Spleen (tissue), 11 donors: ENCODE measurements at regions not wholly inside any gene's neighbourhood (a gene's known extent, or its start where the extent isn't known, plus 50 kb on each side); places are given as distances from the start of the nearest gene placed in this dataset.

Experiments
- DNase-seq: peaks from one replicate; pipeline ENCODE4 v3.0.0-alpha.2; 2020
- H3K27ac ChIP-seq, 8 donors: fragments of 200-600 bp; sonication (generic) in 7 of 8; 1 replicate in 4 of 8; 2 replicates in 4 of 8; pipeline versions ENCODE4 v1.5.0 to v1.8.0; 2016 to 2021; ENCODE audit warnings: inconsistent platforms in 4 of 8, mild to moderate bottlenecking in 4 of 8, moderate library complexity in 1 of 8
- H3K27me3 ChIP-seq, 7 donors: fragments of 200-600 bp; sonication (generic) in 6 of 7; replicated peaks in 1 of 7; 1 replicate in 4 of 7; 2 replicates in 3 of 7; pipeline versions ENCODE4 v1.5.0 to v1.8.0; 2016 to 2021; ENCODE audit warnings: inconsistent platforms in 3 of 7, mild to moderate bottlenecking in 1 of 7
- H3K36me3 ChIP-seq, 6 donors: fragments of 200-600 bp; sonication (generic) in 5 of 6; 1 replicate in 4 of 6; 2 replicates in 2 of 6; pipeline versions ENCODE4 v1.5.0 to v1.8.0; 2016 to 2021; ENCODE audit warnings: inconsistent platforms in 2 of 6
- H3K4me1 ChIP-seq, 6 donors: fragments of 200-600 bp; sonication (generic) in 5 of 6; 1 replicate in 3 of 6; 2 replicates in 3 of 6; pipeline versions ENCODE4 v1.5.0 to v1.8.0; 2016 to 2021; ENCODE audit warnings: inconsistent platforms in 3 of 6
- H3K4me3 ChIP-seq, 8 donors: fragments of 200-600 bp; sonication (generic) in 7 of 8; 1 replicate in 4 of 8; 2 replicates in 4 of 8; pipeline versions ENCODE4 v1.5.0 to v1.8.0; 2016 to 2021; ENCODE audit warnings: inconsistent platforms in 4 of 8, mild to moderate bottlenecking in 4 of 8, moderate library complexity in 2 of 8
- H3K9me3 ChIP-seq, 8 donors: fragments of 200-600 bp; sonication (generic) in 7 of 8; 1 replicate in 4 of 8; 2 replicates in 4 of 8; pipeline versions ENCODE4 v1.5.0 to v1.8.0; 2016 to 2021; ENCODE audit warnings: inconsistent platforms in 4 of 8
- POLR2A ChIP-seq, 3 donors: fragments of 450-650 bp; IDR thresholded peaks; one replicate each; pipeline ENCODE4 v1.5.1; 2017; ENCODE audit warnings: antibody characterized with exemption in 3 of 3, mild to moderate bottlenecking in 1 of 3
- POLR2AphosphoS5 ChIP-seq, 3 donors: sonication (generic); formaldehyde crosslinking; IDR thresholded peaks; one replicate each; pipeline ENCODE4 v1.5.1; 2017; ENCODE audit warnings: antibody characterized with exemption in 3 of 3
- WGBS, 5 donors: extraction: QIAGEN DNeasy Blood & Tissue Kit in 3 of 5; methylation state at CpG; one replicate each; pipeline versions ENCODE4 v1.1.5 to v1.1.7; 2013 to 2018; 5-methylcytosine and 5-hydroxymethylcytosine counted together
- intact Hi-C: fragments of 100-400 bp; cut with DNase I; formaldehyde crosslinking; loops from one replicate; pipeline ENCODE4 v1.15.0; 2023; ENCODE audit warnings: low total_unique reads
- TF ChIP-seq, protein P1 (sequence below), 11 experiments: fragments of 200-600 bp in 7 of 11; fragments of 450-650 bp in 4 of 11; sonication (generic) in 4 of 11; IDR thresholded peaks in 8 of 11; conservative IDR thresholded peaks in 3 of 11; 1 replicate in 7 of 11; 2 replicates in 4 of 11; pipeline versions ENCODE4 v1.4.0 to v1.8.0; 2016 to 2021; ENCODE audit warnings: antibody characterized with exemption in 11 of 11, inconsistent platforms in 4 of 11, mild to moderate bottlenecking in 1 of 11
- donor health status: healthy with polysubstance abuse.
- donor health status: DM: no; HTN: no; CAD: no; lungs with moderate emphysema.
- donor health status: DM: no; HTN: no; CAD: no.
- donor health status: Bipolar disorder and iron deficiency.
- donor health status: healthy.
- donor health status: DM: no; HTN: no; CAD: no.
- donor health status: DM: yes; HTN: yes; CAD: no.

DNA sequence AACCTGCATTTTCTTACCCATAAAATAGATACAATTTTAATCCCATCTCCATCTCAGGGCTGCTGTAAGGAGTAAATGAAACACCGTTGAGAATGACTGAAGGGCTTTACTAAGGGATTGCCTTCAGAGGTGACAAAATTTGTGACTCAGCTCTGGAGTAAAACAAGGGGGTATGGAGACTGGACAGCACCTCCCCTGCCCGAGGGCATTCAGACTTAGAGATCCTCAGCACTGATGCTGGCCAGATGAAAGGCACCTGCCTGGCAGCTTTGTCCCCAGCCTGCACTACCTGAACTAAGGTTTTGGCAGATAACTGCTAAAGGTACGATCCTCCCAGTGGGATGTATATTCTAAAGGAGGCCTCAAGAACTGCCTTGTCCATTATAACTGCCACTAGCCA, 84.7 kb upstream of the CALM2 start:
- 71 to 81% (median 78%) methylated on average over 3 of the region's 3 CpGs for WGBS, 5 donors
- TF ChIP-seq POLR2A (IDR thresholded peaks at IDR 0.05) (no peak), POLR2AphosphoS5 (IDR thresholded peaks at IDR 0.05) (no peak)
- DNase-seq: no peak
- Histone ChIP-seq H3K4me1 (peaks cover 0 to 4% (median 0%) of the 10 kb centered on the region in 6 donors), H3K27ac (no peak overlapping the region), H3K9me3 (no peaks in the 10 kb centered on the region), H3K27me3 (no peaks in the 10 kb centered on the region), H3K36me3 (no peaks in the 10 kb centered on the region), H3K4me3 (no peak overlapping the region)
- intact Hi-C loops: no loop called here

DNA sequence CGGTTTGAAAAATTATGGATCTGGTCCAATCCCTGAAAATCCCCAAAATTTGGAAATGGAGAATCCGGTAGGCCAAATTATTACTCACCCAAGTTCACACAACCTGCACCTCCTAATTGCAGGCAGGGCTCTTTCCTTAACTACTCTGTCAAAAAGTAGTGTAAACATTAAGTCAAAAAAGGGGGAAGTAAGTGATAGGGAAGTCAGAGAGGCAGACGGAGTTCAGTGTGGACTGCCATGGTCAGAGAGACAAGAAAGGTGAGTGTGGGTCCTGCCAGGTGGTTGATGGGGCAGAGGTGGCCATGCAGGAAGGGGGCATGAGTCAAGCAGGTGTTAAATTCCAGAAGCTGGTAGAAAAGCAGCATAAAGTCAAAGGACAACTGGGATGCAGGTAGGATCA, 83.5 kb upstream of the CALM2 start:
- Histone ChIP-seq H3K27ac (no peak overlapping the region), H3K4me1 (peaks cover 0 to 4% (median 0%) of the 10 kb centered on the region in 6 donors), H3K9me3 (no peaks in the 10 kb centered on the region), H3K27me3 (no peaks in the 10 kb centered on the region), H3K4me3 (no peak overlapping the region), H3K36me3 (no peaks in the 10 kb centered on the region)
- intact Hi-C loops: no loop called here
- 59 to 73% (median 71%) methylated on average over 3 of the region's 3 CpGs for WGBS, 5 donors
- no peak for DNase-seq
- TF ChIP-seq POLR2AphosphoS5 (IDR thresholded peaks at IDR 0.05) (no peak), POLR2A (IDR thresholded peaks at IDR 0.05) (no peak)
- TF ChIP-seq, protein P1, sequence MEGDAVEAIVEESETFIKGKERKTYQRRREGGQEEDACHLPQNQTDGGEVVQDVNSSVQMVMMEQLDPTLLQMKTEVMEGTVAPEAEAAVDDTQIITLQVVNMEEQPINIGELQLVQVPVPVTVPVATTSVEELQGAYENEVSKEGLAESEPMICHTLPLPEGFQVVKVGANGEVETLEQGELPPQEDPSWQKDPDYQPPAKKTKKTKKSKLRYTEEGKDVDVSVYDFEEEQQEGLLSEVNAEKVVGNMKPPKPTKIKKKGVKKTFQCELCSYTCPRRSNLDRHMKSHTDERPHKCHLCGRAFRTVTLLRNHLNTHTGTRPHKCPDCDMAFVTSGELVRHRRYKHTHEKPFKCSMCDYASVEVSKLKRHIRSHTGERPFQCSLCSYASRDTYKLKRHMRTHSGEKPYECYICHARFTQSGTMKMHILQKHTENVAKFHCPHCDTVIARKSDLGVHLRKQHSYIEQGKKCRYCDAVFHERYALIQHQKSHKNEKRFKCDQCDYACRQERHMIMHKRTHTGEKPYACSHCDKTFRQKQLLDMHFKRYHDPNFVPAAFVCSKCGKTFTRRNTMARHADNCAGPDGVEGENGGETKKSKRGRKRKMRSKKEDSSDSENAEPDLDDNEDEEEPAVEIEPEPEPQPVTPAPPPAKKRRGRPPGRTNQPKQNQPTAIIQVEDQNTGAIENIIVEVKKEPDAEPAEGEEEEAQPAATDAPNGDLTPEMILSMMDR (IDR thresholded peaks at IDR 0.05 in 8 of 11, conservative IDR thresholded peaks at IDR 0.05 in 3 of 11): no peak

DNA sequence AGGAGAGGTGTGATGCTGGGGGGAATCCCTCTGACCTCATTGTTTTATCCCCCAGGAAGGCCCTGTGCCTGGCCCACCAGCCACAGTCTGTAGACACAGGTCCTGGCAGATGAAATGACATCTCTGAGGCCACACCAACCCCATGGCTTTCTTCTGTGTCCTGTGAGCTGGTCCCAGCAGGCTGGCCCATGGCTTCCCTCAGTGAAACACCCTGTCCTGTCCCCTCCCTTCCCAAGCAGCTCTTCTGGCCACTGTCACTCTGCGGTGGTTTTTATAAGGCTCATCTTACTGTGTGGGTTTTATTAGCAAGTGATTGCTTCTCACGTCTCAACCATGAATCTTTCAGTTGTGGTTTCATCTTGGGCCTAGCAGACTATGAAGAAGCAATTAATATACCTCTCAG, 81.6 kb upstream of the CALM2 start:
- intact Hi-C loops: no loop called here
- WGBS, 5 donors: 71 to 80% (median 76%) methylated on average over 2 of the region's 2 CpGs
- Histone ChIP-seq H3K27me3 (no peaks in the 10 kb centered on the region), H3K9me3 (no peaks in the 10 kb centered on the region), H3K27ac (no peak overlapping the region), H3K36me3 (no peaks in the 10 kb centered on the region), H3K4me3 (no peak overlapping the region), H3K4me1 (peaks cover 0 to 4% (median 0%) of the 10 kb centered on the region in 6 donors)
- DNase-seq: no peak
- TF ChIP-seq POLR2A (IDR thresholded peaks at IDR 0.05) (no peak), POLR2AphosphoS5 (IDR thresholded peaks at IDR 0.05) (no peak)
- TF ChIP-seq, protein P1 (IDR thresholded peaks at IDR 0.05 in 8 of 11, conservative IDR thresholded peaks at IDR 0.05 in 3 of 11): no peak

DNA sequence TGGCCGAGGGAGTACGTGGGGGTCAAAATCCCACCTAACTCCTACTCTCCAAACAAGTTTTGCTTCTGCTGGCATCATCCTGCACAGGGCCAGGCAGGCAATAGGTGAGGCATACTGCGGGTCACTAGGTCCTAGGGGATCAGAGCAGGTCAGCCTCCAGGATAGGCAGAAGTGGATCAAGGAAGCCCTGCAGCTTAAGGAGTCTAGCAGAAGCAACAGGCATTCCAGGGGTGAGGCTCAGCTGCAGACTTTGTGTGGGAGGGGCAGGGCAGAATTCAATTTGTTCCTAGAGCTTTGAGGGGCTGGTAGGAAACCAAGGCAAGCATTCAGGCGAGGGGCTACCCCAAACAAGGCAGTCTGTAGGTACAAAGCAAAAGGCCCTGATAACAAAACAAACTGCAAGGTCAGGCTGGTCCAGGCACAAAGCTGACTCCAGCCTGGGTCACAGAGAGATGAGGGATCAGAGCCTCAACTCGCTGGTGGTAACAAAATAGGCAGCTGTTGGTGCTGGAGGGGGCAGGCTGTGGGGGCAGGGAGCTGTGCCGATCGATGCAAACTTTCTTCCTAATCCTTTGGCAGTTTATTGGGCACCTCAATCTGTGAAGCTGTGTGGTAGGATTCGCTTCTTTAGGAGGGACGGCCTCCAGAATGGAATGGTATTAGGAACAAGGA, 80.2 kb upstream of the CALM2 start:
- peaks cover 0 to 4% (median 0%) of the 10 kb centered on the region in 6 donors for H3K4me1 ChIP-seq
- no peaks in the 10 kb centered on the region for H3K9me3 ChIP-seq
- DNase-seq: no peak
- H3K4me3 ChIP-seq: no peak overlapping the region
- 77 to 91% (median 89%) methylated on average over 9 of the region's 9 CpGs for WGBS, 5 donors
- intact Hi-C loops: no loop called here
- no peak overlapping the region for H3K27ac ChIP-seq
- H3K27me3 ChIP-seq: no peaks in the 10 kb centered on the region
- no peaks in the 10 kb centered on the region for H3K36me3 ChIP-seq
- TF ChIP-seq, protein P1 (IDR thresholded peaks at IDR 0.05 in 8 of 11, conservative IDR thresholded peaks at IDR 0.05 in 3 of 11): no peak
- TF ChIP-seq POLR2A (IDR thresholded peaks at IDR 0.05) (no peak), POLR2AphosphoS5 (IDR thresholded peaks at IDR 0.05) (no peak)
